OCI-LY1 (cell line): ENCODE measurements at regions not wholly inside any gene's neighbourhood (a gene's known extent, or its start where the extent isn't known, plus 50 kb on each side); places are given as distances from the start of the nearest gene placed in this dataset.

ENCODE experiments used
- EZH2 ChIP-seq: fragments of 200-600 bp; sonication (generic), shearing (Covaris generic); IDR thresholded peaks from 2 replicates; pipeline ENCODE4 v1.8.0; 2017; ENCODE audit warnings: borderline replicate concordance, mixed run types, mild to moderate bottlenecking, antibody characterized with exemption, low read length, moderate library complexity, mixed read lengths
- TF ChIP-seq, protein P1 (sequence below): fragments of 200-600 bp; sonication (generic), shearing (Covaris generic); IDR thresholded peaks from 2 replicates; pipeline ENCODE4 v1.5.1; 2017; ENCODE audit warnings: mild to moderate bottlenecking, antibody characterized with exemption, low read length, moderate library complexity, mixed read lengths

DNA sequence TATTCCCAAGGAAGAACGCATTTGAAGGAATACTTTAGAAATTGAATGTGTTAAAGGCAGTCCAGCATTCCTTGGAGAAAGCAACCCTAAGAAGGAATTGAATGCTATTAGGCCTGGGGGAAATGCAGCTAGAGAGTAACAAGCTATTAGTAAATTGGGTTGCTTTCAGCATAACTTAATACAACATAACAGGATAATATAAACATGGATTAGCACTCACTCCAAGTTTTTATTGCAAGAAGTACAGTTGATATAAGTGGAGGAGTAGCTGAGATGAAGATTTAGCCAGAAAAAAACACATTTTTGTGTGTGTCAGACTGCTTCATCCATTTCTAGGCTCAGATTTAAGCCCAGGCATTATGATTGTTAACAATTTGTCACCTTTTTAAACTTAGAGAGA lies 314.6 kb downstream of the MEIS1 start:
- TF ChIP-seq, protein P1, sequence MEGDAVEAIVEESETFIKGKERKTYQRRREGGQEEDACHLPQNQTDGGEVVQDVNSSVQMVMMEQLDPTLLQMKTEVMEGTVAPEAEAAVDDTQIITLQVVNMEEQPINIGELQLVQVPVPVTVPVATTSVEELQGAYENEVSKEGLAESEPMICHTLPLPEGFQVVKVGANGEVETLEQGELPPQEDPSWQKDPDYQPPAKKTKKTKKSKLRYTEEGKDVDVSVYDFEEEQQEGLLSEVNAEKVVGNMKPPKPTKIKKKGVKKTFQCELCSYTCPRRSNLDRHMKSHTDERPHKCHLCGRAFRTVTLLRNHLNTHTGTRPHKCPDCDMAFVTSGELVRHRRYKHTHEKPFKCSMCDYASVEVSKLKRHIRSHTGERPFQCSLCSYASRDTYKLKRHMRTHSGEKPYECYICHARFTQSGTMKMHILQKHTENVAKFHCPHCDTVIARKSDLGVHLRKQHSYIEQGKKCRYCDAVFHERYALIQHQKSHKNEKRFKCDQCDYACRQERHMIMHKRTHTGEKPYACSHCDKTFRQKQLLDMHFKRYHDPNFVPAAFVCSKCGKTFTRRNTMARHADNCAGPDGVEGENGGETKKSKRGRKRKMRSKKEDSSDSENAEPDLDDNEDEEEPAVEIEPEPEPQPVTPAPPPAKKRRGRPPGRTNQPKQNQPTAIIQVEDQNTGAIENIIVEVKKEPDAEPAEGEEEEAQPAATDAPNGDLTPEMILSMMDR: no peak
- TF ChIP-seq EZH2: no peak
